ENCODE measurements at regions not wholly inside any gene's neighbourhood (a gene's known extent, or its start where the extent isn't known, plus 50 kb on each side); places are given as distances from the start of the nearest gene placed in this dataset.

DNA sequence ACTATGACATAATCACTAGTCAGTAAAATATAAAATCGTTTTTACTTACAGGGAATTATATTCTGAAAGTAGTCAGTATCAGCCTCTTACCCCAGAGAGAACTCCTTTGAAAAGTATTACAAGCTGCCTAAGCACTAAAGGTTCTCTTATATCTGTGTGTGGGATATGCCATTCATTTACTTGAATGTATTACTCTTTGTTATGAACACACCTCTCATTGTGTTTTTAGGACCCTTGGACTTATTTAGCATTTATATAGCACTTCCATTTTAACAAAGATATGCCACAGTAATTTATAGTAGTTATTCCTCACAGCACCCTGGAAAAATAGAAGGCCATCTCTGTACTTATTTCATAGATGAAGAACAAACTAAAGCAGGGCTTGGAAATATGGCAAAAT is 1178.0 kb downstream of the OLFM4 start:
- H2AFZ ChIP-seq (ENCODE audit: low read length) = no peak overlapping the region
- no peak for ATAC-seq

DNA sequence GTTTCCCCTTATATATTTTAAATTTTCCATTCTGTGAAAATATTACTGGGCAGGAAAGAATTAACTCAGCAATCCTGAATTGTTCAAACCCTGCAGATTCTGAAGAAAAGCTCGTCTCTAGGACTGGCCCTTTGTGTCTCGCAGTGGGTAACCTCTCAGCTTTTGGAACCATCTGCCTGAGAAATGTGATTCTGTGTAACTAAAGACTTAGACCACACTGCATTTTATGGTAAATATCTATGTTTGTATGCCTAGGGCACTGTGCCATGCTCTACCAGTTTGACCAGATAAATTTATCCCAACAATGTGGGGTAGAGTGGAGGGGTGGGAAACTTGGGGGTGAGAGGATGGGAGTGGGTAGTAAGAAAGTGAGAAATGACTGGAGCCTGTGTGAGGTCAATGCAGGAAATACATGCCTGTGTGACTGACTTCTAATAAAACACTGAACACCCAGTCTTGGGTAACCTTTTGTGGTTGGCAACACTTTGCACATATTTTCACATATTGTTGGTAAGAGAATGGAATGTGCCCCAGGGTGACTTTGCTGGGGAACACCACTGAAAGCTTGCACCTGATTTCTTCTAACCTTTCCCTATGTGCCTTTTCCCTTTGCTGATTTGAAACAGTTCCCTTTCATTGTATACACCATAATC is 1181.9 kb downstream of the OLFM4 start:
- Histone ChIP-seq H3K27ac (ENCODE audit: low read length) (peak overlapping the region; percentile 39), H3F3A (ENCODE audit: low read length, unreplicated experiment) (no peaks in the 10 kb centered on the region), H3K27me3 (ENCODE audit: low read length) (no peaks in the 10 kb centered on the region), H3K9me2 (replicated peaks; ENCODE audit: low read length) (no peaks in the 10 kb centered on the region), H3K4me2 (ENCODE audit: low read length) (no peak overlapping the region), H3K4me1 (ENCODE audit: insufficient read depth, low read length) (no peaks in the 10 kb centered on the region), H3K9me3 (ENCODE audit: low read length) (no peaks in the 10 kb centered on the region), H3K36me3 (ENCODE audit: low read depth, low read length) (no peaks in the 10 kb centered on the region), H3K9ac (ENCODE audit: low read length) (no peak overlapping the region), H4K20me1 (ENCODE audit: low read length) (no peaks in the 10 kb centered on the region), H3K4me3 (ENCODE audit: low read length) (no peak overlapping the region), H3K79me2 (ENCODE audit: low read length) (no peaks in the 10 kb centered on the region), H2AFZ (ENCODE audit: low read length) (no peak overlapping the region)
- TF ChIP-seq EZH2phosphoT487 (IDR thresholded peaks at IDR 0.05; ENCODE audit: borderline replicate concordance, low read length) (no peak), CTCF (conservative IDR thresholded peaks at IDR 0.05; ENCODE audit: low read depth, low read length) (no peak), EZH2 (IDR thresholded peaks at IDR 0.05; ENCODE audit: low read length, unreplicated experiment) (no peak)
- ChIA-PET POLR2A (ENCODE audit: unreplicated experiment) (no interaction called here), CTCF (no interaction called here)
- intact Hi-C loops (cut with micrococcal nuclease) = no loop called here
- no TSS peak for BruUV-seq (replicated peaks)
- ATAC-seq (peak; percentile 89), DNase-seq (peak; percentile 73)

More for the DNA sequence above, 1178.0 kb downstream of the OLFM4 start:
- Histone ChIP-seq H3K9me3 (ENCODE audit: low read length) (no peaks in the 10 kb centered on the region), H3K4me1 (ENCODE audit: insufficient read depth, low read length) (no peaks in the 10 kb centered on the region), H3K27ac (ENCODE audit: low read length) (no peak overlapping the region), H3K79me2 (ENCODE audit: low read length) (no peaks in the 10 kb centered on the region), H3K36me3 (ENCODE audit: low read depth, low read length) (no peaks in the 10 kb centered on the region), H3K4me2 (ENCODE audit: low read length) (no peak overlapping the region), H3F3A (ENCODE audit: low read length, unreplicated experiment) (no peaks in the 10 kb centered on the region), H3K9me2 (replicated peaks; ENCODE audit: low read length) (no peaks in the 10 kb centered on the region), H4K20me1 (ENCODE audit: low read length) (no peaks in the 10 kb centered on the region), H3K4me3 (ENCODE audit: low read length) (no peak overlapping the region), H3K9ac (ENCODE audit: low read length) (no peak overlapping the region), H3K27me3 (ENCODE audit: low read length) (no peaks in the 10 kb centered on the region)
- TF ChIP-seq CTCF (conservative IDR thresholded peaks at IDR 0.05; ENCODE audit: low read depth, low read length) = no peak
- TF ChIP-seq EZH2phosphoT487 (IDR thresholded peaks at IDR 0.05; ENCODE audit: borderline replicate concordance, low read length) = no peak
- no peak for TF ChIP-seq EZH2 (IDR thresholded peaks at IDR 0.05; ENCODE audit: low read length, unreplicated experiment)
- POLR2A ChIA-PET (ENCODE audit: unreplicated experiment) = no interaction called here
- CTCF ChIA-PET = no interaction called here
- no TSS peak for BruUV-seq (replicated peaks)
- intact Hi-C loops (cut with micrococcal nuclease) = no loop called here
- no peak for DNase-seq

GRCh38 chr13:54216221-54216620 is 1187.6 kb downstream of the OLFM4 start:
- H3K36me3 ChIP-seq (ENCODE audit: low read depth, low read length) = no peaks in the 10 kb centered on the region

More at GRCh38 chr13:54216221-54216620, 1187.6 kb downstream of the OLFM4 start:
- no peaks in the 10 kb centered on the region for H3F3A ChIP-seq (ENCODE audit: low read length, unreplicated experiment)
- H3K79me2 ChIP-seq (ENCODE audit: low read length) = no peaks in the 10 kb centered on the region
- H3K4me1 ChIP-seq (ENCODE audit: insufficient read depth, low read length) = no peaks in the 10 kb centered on the region
- H3K27me3 ChIP-seq (ENCODE audit: low read length) = no peaks in the 10 kb centered on the region
- no peaks in the 10 kb centered on the region for H3K9me3 ChIP-seq (ENCODE audit: low read length)
- intact Hi-C loops (cut with micrococcal nuclease) = no loop called here
- no peaks in the 10 kb centered on the region for H3K9me2 ChIP-seq (replicated peaks; ENCODE audit: low read length)
- H3K4me2 ChIP-seq (ENCODE audit: low read length) = no peak overlapping the region
- H4K20me1 ChIP-seq (ENCODE audit: low read length) = no peaks in the 10 kb centered on the region
- ATAC-seq = no peak
- no peak overlapping the region for H3K27ac ChIP-seq (ENCODE audit: low read length)
- DNase-seq = no peak
- H2AFZ ChIP-seq (ENCODE audit: low read length) = no peak overlapping the region
- BruUV-seq (replicated peaks) = no TSS peak
- POLR2A ChIA-PET (ENCODE audit: unreplicated experiment) = no interaction called here
- H3K4me3 ChIP-seq (ENCODE audit: low read length) = no peak overlapping the region
- TF ChIP-seq EZH2phosphoT487 (IDR thresholded peaks at IDR 0.05; ENCODE audit: borderline replicate concordance, low read length) (no peak), CTCF (conservative IDR thresholded peaks at IDR 0.05; ENCODE audit: low read depth, low read length) (no peak), EZH2 (IDR thresholded peaks at IDR 0.05; ENCODE audit: low read length, unreplicated experiment) (no peak)
- CTCF ChIA-PET = no interaction called here
- H3K9ac ChIP-seq (ENCODE audit: low read length) = no peak overlapping the region

Data from PC-3 (cell line).